ENCODE measurements at regions not wholly inside any gene's neighbourhood (a gene's known extent, or its start where the extent isn't known, plus 50 kb on each side); places are given as distances from the start of the nearest gene placed in this dataset.

DNA sequence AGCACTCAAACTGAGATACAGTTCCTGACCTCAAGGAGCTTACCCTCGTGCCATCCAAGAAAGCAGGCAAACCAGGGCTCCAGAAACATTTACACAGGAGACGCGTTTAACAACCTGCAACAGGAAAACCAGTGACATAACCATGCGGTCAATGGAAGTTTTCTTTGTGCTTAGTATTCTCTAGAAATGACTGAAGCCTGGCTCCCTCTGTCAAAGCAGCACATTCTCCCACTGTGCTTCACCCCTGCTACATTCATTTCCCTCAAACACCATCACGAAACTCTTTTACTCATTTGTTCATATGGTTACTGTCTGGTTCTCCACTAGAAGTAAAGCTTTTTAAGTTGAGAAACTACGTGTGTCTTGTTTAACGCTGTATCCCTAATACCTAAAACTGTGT, 161.3 kb upstream of the CCND2 start:
- TF ChIP-seq CTCF (IDR thresholded peaks at IDR 0.05) (no peak), EP300 (IDR thresholded peaks at IDR 0.05; ENCODE audit: borderline replicate concordance in 1 of 2, low read depth in 1 of 2, low read length in 1 of 2) (no peak), CHD2 (IDR thresholded peaks at IDR 0.05; ENCODE audit: low read length, partially characterized antibody) (no peak), POLR2AphosphoS5 (IDR thresholded peaks at IDR 0.05; ENCODE audit: low read depth, low read length) (no peak), TAF1 (IDR thresholded peaks at IDR 0.05; ENCODE audit: borderline replicate concordance, low read depth, low read length) (no peak), SIN3A (IDR thresholded peaks at IDR 0.05; ENCODE audit: borderline replicate concordance, low read depth, low read length) (no peak), TCF12 (IDR thresholded peaks at IDR 0.05) (no peak), USF2 (IDR thresholded peaks at IDR 0.05; ENCODE audit: borderline replicate concordance, low read depth, low read length) (no peak), YY1 (IDR thresholded peaks at IDR 0.05; ENCODE audit: low read depth) (no peak), SMC3 (IDR thresholded peaks at IDR 0.05; ENCODE audit: low read depth, low read length) (no peak), REST (IDR thresholded peaks at IDR 0.05; ENCODE audit: low read depth, low read length) (no peak), RXRA (IDR thresholded peaks at IDR 0.05; ENCODE audit: borderline replicate concordance, low read depth) (no peak)
